Psoas muscle (tissue), 7 donors: ENCODE measurements at regions not wholly inside any gene's neighbourhood (a gene's known extent, or its start where the extent isn't known, plus 50 kb on each side); places are given as distances from the start of the nearest gene placed in this dataset.
"Not testable (repeated sequence)": the region's sequence is repeated elsewhere in the genome, so short reads cannot be mapped to it uniquely, and the experiment has no call there.

Experiments
- ATAC-seq, 4 donors: fragments of 200-7000 bp; cut with Tn5 transposase; one replicate each; pipeline ENCODE4 v1.9.1; 2020; ENCODE audit warnings: moderate library complexity in 3 of 4, mild to moderate bottlenecking in 2 of 4
- DNase-seq, 2 donors: peaks; one replicate each; pipeline ENCODE4 v3.0.0-alpha.2; 2020
- H3K27ac ChIP-seq: fragments of 200-600 bp; one replicate; pipeline ENCODE4 v1.8.0; 2022
- H3K27me3 ChIP-seq, 3 donors: fragments of 200-600 bp in 1 of 3; one replicate each; pipeline versions ENCODE4 v1.6.1 to v1.8.0; 2013 to 2022; ENCODE audit warnings: low read length in 2 of 3, mild to moderate bottlenecking in 2 of 3, moderate library complexity in 1 of 3; ENCODE audit not compliant: insufficient read depth in 3 of 3
- H3K36me3 ChIP-seq, 2 donors: fragments of 200-600 bp in 1 of 2; one replicate each; pipeline versions ENCODE4 v1.6.1 to v1.8.0; 2013 to 2022; ENCODE audit warnings: low read depth in 1 of 2, mild to moderate bottlenecking in 1 of 2, moderate library complexity in 1 of 2; ENCODE audit not compliant: insufficient read depth in 1 of 2
- H3K4me1 ChIP-seq: fragments of 200-600 bp; one replicate; pipeline ENCODE4 v1.8.0; 2022
- H3K4me3 ChIP-seq: fragments of 200-600 bp; one replicate; pipeline ENCODE4 v1.8.0; 2022; ENCODE audit warnings: mild to moderate bottlenecking
- H3K9me3 ChIP-seq: fragments of 200-600 bp; one replicate; pipeline ENCODE4 v1.8.0; 2022
- CTCF ChIP-seq: fragments of 200-600 bp; IDR thresholded peaks from one replicate; pipeline ENCODE4 v1.8.0; 2022; ENCODE audit warnings: antibody characterized with exemption
- WGBS, 3 donors: extraction: QIAGEN DNeasy Blood & Tissue Kit; methylation state at CpG; one replicate each; pipeline versions ENCODE4 v1.1.6 to v1.1.7; 2013; 5-methylcytosine and 5-hydroxymethylcytosine counted together
- intact Hi-C, 2 donors: fragments of 100-400 bp; cut with DNase I; formaldehyde crosslinking; loops; one replicate each; pipeline versions ENCODE4 v1.11.0 to v1.14.2; 2022
- donor health status: healthy with polysubstance abuse.
- donor health status: DM: no; HTN: no; CAD: no; lungs with moderate emphysema.
- donor health status: Bipolar disorder and iron deficiency.
- donor health status: healthy.
- donor health status: DM: yes; HTN: yes; CAD: no.
- donor health status: DM: no; HTN: no; CAD: no.
- donor health status: DM: yes; HTN: yes; CAD: no.

GRCh38 chr1:70499695-70500094, 88.6 kb downstream of the CTH start:
- TF ChIP-seq CTCF: no peak
- no peak for DNase-seq
- no peak overlapping the region for H3K27ac ChIP-seq
- H3K27me3 ChIP-seq: no peaks in the 10 kb centered on the region
- WGBS, 3 donors: 47 to 63% (median 58%) methylated on average over 1 of the region's 1 CpG
- no peak overlapping the region for H3K4me3 ChIP-seq
- no peaks in the 10 kb centered on the region for H3K36me3 ChIP-seq
- no peaks in the 10 kb centered on the region for H3K9me3 ChIP-seq
- intact Hi-C loops: no loop called here
- H3K4me1 ChIP-seq: no peaks in the 10 kb centered on the region
- ATAC-seq: no peak

- TF ChIP-seq CTCF: no peak
- WGBS, 3 donors: 86 to 97% (median 96%) methylated on average over 1 of the region's 1 CpG
- Histone ChIP-seq H3K36me3 (no peaks in the 10 kb centered on the region), H3K27ac (no peak overlapping the region), H3K4me1 (no peaks in the 10 kb centered on the region), H3K9me3 (no peaks in the 10 kb centered on the region), H3K27me3 (no peaks in the 10 kb centered on the region), H3K4me3 (no peak overlapping the region)
- no peak for ATAC-seq
- intact Hi-C loops: no loop called here
- DNase-seq: no peak
Observed at GRCh38 chr1:70503358-70503757, 92.3 kb downstream of the CTH start.

GRCh38 chr1:70504176-70504820, 93.2 kb downstream of the CTH start:
- DNase-seq: no peak
- intact Hi-C loops: no loop called here

GRCh38 chr1:70504821-70505193, 93.7 kb downstream of the CTH start:
- Histone ChIP-seq H3K9me3 (no peaks in the 10 kb centered on the region), H3K36me3 (no peaks in the 10 kb centered on the region), H3K4me1 (no peaks in the 10 kb centered on the region), H3K27ac (no peak overlapping the region), H3K27me3 (no peaks in the 10 kb centered on the region), H3K4me3 (no peak overlapping the region)
- 19 to 42% (median 34%) methylated on average over 2 of the region's 2 CpGs for WGBS, 3 donors
- TF ChIP-seq CTCF: no peak
- ATAC-seq (no peak), DNase-seq (no peak)
- intact Hi-C loops: no loop called here

More at GRCh38 chr1:70504176-70504820, 93.2 kb downstream of the CTH start:
- 87 to 88% (median 88%) methylated on average over 6 to 7 of the region's 7 CpGs for WGBS, 3 donors
- no peak for TF ChIP-seq CTCF
- Histone ChIP-seq H3K9me3 (no peaks in the 10 kb centered on the region), H3K27me3 (no peaks in the 10 kb centered on the region), H3K36me3 (no peaks in the 10 kb centered on the region), H3K4me1 (no peaks in the 10 kb centered on the region), H3K4me3 (no peak overlapping the region), H3K27ac (no peak overlapping the region)
- ATAC-seq: no peak

- H3K9me3 ChIP-seq, H3K27me3 ChIP-seq, H3K27ac ChIP-seq, H3K36me3 ChIP-seq, intact Hi-C loops, DNase-seq, ATAC-seq, H3K4me3 ChIP-seq, H3K4me1 ChIP-seq: not testable (repeated sequence)
- 84 to 91% (median 90%) methylated on average over 3 of the region's 3 CpGs for WGBS, 3 donors
Observed at GRCh38 chr1:70507991-70508390, 96.9 kb downstream of the CTH start.
